SK-N-SH treated with all-trans-retinoic acid at 6 μM for 48 hours (cell line): ENCODE measurements at regions not wholly inside any gene's neighbourhood (a gene's known extent, or its start where the extent isn't known, plus 50 kb on each side); places are given as distances from the start of the nearest gene placed in this dataset.

Experiments used
- ATAC-seq: fragments of 200-7000 bp; cut with Tn5 transposase; 3 replicates; pipeline ENCODE4 v1.9.1; 2020; ENCODE audit warnings: mild to moderate bottlenecking, moderate library complexity
- BACH2 ChIP-seq: fragments of 250-450 bp; sonication (Bioruptor Pico); IDR thresholded peaks from 2 replicates; pipeline ENCODE4 v1.9.0; 2021; ENCODE audit warnings: mild to moderate bottlenecking, borderline replicate concordance
- CREB5 ChIP-seq: fragments of 250-450 bp; sonication (Bioruptor Pico); IDR thresholded peaks from 2 replicates; pipeline ENCODE4 v1.5.1; 2020; ENCODE audit warnings: low read depth, mild to moderate bottlenecking, moderate library complexity
- CSDC2 ChIP-seq: fragments of 250-450 bp; sonication (Bioruptor Pico); IDR thresholded peaks from 2 replicates; pipeline ENCODE4 v1.5.0; 2020; ENCODE audit warnings: mild to moderate bottlenecking, moderate library complexity
- CSRNP3 ChIP-seq: fragments of 250-450 bp; sonication (Bioruptor Pico); IDR thresholded peaks from 2 replicates; pipeline ENCODE4 v1.5.1; 2021; ENCODE audit warnings: mild to moderate bottlenecking, moderate library complexity
- ESRRG ChIP-seq: fragments of 250-450 bp; sonication (Bioruptor Pico); IDR thresholded peaks from 2 replicates; pipeline ENCODE4 v1.6.1; 2021; ENCODE audit warnings: mild to moderate bottlenecking
- ISL1 ChIP-seq: fragments of 250-450 bp; sonication (Bioruptor Pico); IDR thresholded peaks from 2 replicates; pipeline ENCODE4 v2.1.2; 2022; ENCODE audit warnings: mild to moderate bottlenecking, moderate library complexity
- OSR1 ChIP-seq: fragments of 250-450 bp; sonication (Bioruptor Pico); IDR thresholded peaks from 2 replicates; pipeline ENCODE4 v1.8.0; 2022; ENCODE audit warnings: moderate library complexity, mild to moderate bottlenecking, inconsistent platforms
- PATZ1 ChIP-seq: fragments of 250-450 bp; sonication (Bioruptor Pico); IDR thresholded peaks from 2 replicates; pipeline ENCODE4 v1.8.0; 2020; ENCODE audit warnings: mild to moderate bottlenecking, moderate library complexity, borderline replicate concordance
- POU6F1 ChIP-seq: fragments of 250-450 bp; sonication (Bioruptor Pico); IDR thresholded peaks from 2 replicates; pipeline ENCODE4 v1.8.0; 2021; ENCODE audit warnings: low read depth, mild to moderate bottlenecking, moderate library complexity, borderline replicate concordance
- PPARA ChIP-seq: fragments of 250-450 bp; sonication (Bioruptor Pico); IDR thresholded peaks from 2 replicates; pipeline ENCODE4 v1.5.0; 2020; ENCODE audit warnings: mild to moderate bottlenecking, borderline replicate concordance
- RARB ChIP-seq: fragments of 250-450 bp; sonication (Bioruptor Pico); IDR thresholded peaks from 2 replicates; pipeline ENCODE4 v1.8.0; 2021; ENCODE audit warnings: mild to moderate bottlenecking, moderate library complexity
- SNAI2 ChIP-seq: fragments of 250-450 bp; sonication (Bioruptor Pico); IDR thresholded peaks from 2 replicates; pipeline ENCODE4 v1.5.0; 2020; ENCODE audit warnings: mild to moderate bottlenecking, moderate library complexity
- TOX ChIP-seq: fragments of 250-450 bp; sonication (Bioruptor Pico); IDR thresholded peaks from 2 replicates; pipeline ENCODE4 v1.8.0; 2021; ENCODE audit warnings: mild to moderate bottlenecking, moderate library complexity, borderline replicate concordance
- TSHZ2 ChIP-seq: fragments of 250-450 bp; sonication (Bioruptor Pico); IDR thresholded peaks from 2 replicates; pipeline ENCODE4 v1.5.0; 2020; ENCODE audit warnings: mild to moderate bottlenecking, moderate library complexity
- ZC3H10 ChIP-seq: fragments of 250-450 bp; sonication (Bioruptor Pico); IDR thresholded peaks from 2 replicates; pipeline ENCODE4 v1.5.1; 2021; ENCODE audit warnings: mild to moderate bottlenecking, moderate library complexity
- ZFP3 ChIP-seq: fragments of 250-450 bp; sonication (Bioruptor Pico); IDR thresholded peaks from 2 replicates; pipeline ENCODE4 v1.5.0; 2020; ENCODE audit warnings: mild to moderate bottlenecking, moderate library complexity
- ZFP30 ChIP-seq: fragments of 450-650 bp; formaldehyde crosslinking; IDR thresholded peaks from 2 replicates; pipeline ENCODE4 v1.5.0; 2022; ENCODE audit warnings: mild to moderate bottlenecking, moderate library complexity
- ZNF565 ChIP-seq: fragments of 450-650 bp; formaldehyde crosslinking; conservative IDR thresholded peaks from 2 replicates; pipeline ENCODE4 v1.5.0; 2020; ENCODE audit warnings: low read depth, mild to moderate bottlenecking, moderate library complexity
- ZNF70 ChIP-seq: fragments of 450-650 bp; formaldehyde crosslinking; IDR thresholded peaks from 2 replicates; pipeline ENCODE4 v1.5.0; 2020; ENCODE audit warnings: mild to moderate bottlenecking, moderate library complexity
- ZNF8 ChIP-seq: fragments of 450-650 bp; formaldehyde crosslinking; IDR thresholded peaks from 2 replicates; pipeline ENCODE4 v1.5.0; 2020; ENCODE audit warnings: mild to moderate bottlenecking, moderate library complexity

GRCh38 chr7:29649876-29650275 is 86.2 kb downstream of the PRR15 start:
- TF ChIP-seq CREB5 (CRISPR knock-in tag), result no peak
- no peak for TF ChIP-seq PPARA (CRISPR knock-in tag)
- TF ChIP-seq BACH2 (CRISPR knock-in tag), result no peak
- TF ChIP-seq CSDC2 (CRISPR knock-in tag), result no peak
- no peak for TF ChIP-seq ZFP3
- no peak for TF ChIP-seq ZNF70 (CRISPR knock-in tag)
- TF ChIP-seq ISL1, result no peak
- TF ChIP-seq ESRRG, result no peak
- no peak for TF ChIP-seq SNAI2 (CRISPR knock-in tag)
- TF ChIP-seq POU6F1 (CRISPR knock-in tag), result no peak
- no peak for TF ChIP-seq ZC3H10 (CRISPR knock-in tag)
- no peak for TF ChIP-seq RARB
- TF ChIP-seq TSHZ2 (CRISPR knock-in tag), result no peak
- no peak for TF ChIP-seq PATZ1 (CRISPR knock-in tag)
- TF ChIP-seq ZFP30 (CRISPR knock-in tag), result no peak
- no peak for TF ChIP-seq CSRNP3 (CRISPR knock-in tag)
- no peak for TF ChIP-seq ZNF565
- TF ChIP-seq, all 23 proteins: peak for 0
- ATAC-seq, result no peak

GRCh38 chr7:29651477-29651876 is 87.8 kb downstream of the PRR15 start:
- ATAC-seq, result no peak
- TF ChIP-seq BACH2 (CRISPR knock-in tag), result no peak
- TF ChIP-seq ZFP30 (CRISPR knock-in tag), result no peak
- TF ChIP-seq TOX, result no peak
- TF ChIP-seq ZC3H10 (CRISPR knock-in tag), result no peak
- TF ChIP-seq OSR1 (CRISPR knock-in tag), result no peak
- TF ChIP-seq PATZ1 (CRISPR knock-in tag), result no peak
- TF ChIP-seq RARB, result no peak
- TF ChIP-seq ZNF8 (CRISPR knock-in tag), result no peak

GRCh38 chr7:29652556-29652955 is 88.9 kb downstream of the PRR15 start:
- ATAC-seq, result no peak
- TF ChIP-seq BACH2 (CRISPR knock-in tag), result no peak
- TF ChIP-seq ZNF8 (CRISPR knock-in tag), result no peak
- no peak for TF ChIP-seq RARB
- no peak for TF ChIP-seq CREB5 (CRISPR knock-in tag)
- no peak for TF ChIP-seq TOX
- TF ChIP-seq TSHZ2 (CRISPR knock-in tag), result no peak
- no peak for TF ChIP-seq ZNF70 (CRISPR knock-in tag)
- no peak for TF ChIP-seq ZFP30 (CRISPR knock-in tag)
- no peak for TF ChIP-seq POU6F1 (CRISPR knock-in tag)
- no peak for TF ChIP-seq PPARA (CRISPR knock-in tag)
